ENCODE measurements at regions not wholly inside any gene's neighbourhood (a gene's known extent, or its start where the extent isn't known, plus 50 kb on each side); places are given as distances from the start of the nearest gene placed in this dataset.
"Not testable (repeated sequence)": the region's sequence is repeated elsewhere in the genome, so short reads cannot be mapped to it uniquely, and the experiment has no call there.

GRCh38 chr6:144795022-144795421 lies 509.9 kb downstream of the UTRN start:
- TF ChIP-seq CTCF (conservative IDR thresholded peaks at IDR 0.05); ZFX (IDR thresholded peaks at IDR 0.05): not testable (repeated sequence)

Data from C4-2B (cell line).